ENCODE measurements at regions not wholly inside any gene's neighbourhood (a gene's known extent, or its start where the extent isn't known, plus 50 kb on each side); places are given as distances from the start of the nearest gene placed in this dataset.
A peak's percentile ranks its signal among the peaks of the same experiment; 100 is the strongest.

DNA sequence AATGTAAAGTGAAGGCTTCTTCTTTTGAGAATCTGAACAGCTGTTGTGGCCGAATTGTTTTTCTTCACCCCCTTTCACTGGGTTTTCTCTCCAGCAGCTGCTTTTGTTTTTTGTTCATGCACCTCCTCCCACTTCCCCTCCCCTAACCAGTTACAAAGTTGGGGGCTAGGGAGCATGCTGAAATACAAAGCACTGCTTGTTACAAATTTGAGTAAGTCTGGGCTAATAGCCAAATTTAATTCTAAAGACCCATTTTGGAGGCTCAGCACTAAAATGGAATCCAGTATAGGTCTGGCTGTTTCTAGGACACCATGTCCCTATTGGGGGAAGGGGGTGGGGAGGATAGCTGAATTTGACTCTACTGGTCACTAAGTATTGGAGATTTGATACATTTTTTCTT is 89.2 kb upstream of the GPM6B start:
- Histone ChIP-seq H3K9me3 (ENCODE audit: control insufficient read depth, insufficient read depth, low read length) (no peaks in the 10 kb centered on the region), H3K27me3 (ENCODE audit: control insufficient read depth, insufficient read depth, low read length) (no peaks in the 10 kb centered on the region), H3K27ac (ENCODE audit: low read depth, low read length) (no peak overlapping the region), H3K4me3 (ENCODE audit: low read depth, low read length) (no peak overlapping the region)
- CTCF ChIA-PET: no interaction called here
- no peak for DNase-seq (ENCODE audit: low read depth, low spot score)
- TF ChIP-seq, protein P1, sequence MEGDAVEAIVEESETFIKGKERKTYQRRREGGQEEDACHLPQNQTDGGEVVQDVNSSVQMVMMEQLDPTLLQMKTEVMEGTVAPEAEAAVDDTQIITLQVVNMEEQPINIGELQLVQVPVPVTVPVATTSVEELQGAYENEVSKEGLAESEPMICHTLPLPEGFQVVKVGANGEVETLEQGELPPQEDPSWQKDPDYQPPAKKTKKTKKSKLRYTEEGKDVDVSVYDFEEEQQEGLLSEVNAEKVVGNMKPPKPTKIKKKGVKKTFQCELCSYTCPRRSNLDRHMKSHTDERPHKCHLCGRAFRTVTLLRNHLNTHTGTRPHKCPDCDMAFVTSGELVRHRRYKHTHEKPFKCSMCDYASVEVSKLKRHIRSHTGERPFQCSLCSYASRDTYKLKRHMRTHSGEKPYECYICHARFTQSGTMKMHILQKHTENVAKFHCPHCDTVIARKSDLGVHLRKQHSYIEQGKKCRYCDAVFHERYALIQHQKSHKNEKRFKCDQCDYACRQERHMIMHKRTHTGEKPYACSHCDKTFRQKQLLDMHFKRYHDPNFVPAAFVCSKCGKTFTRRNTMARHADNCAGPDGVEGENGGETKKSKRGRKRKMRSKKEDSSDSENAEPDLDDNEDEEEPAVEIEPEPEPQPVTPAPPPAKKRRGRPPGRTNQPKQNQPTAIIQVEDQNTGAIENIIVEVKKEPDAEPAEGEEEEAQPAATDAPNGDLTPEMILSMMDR (IDR thresholded peaks at IDR 0.05; ENCODE audit: low read depth, low read length): no peak
- POLR2A ChIA-PET: no interaction called here

DNA sequence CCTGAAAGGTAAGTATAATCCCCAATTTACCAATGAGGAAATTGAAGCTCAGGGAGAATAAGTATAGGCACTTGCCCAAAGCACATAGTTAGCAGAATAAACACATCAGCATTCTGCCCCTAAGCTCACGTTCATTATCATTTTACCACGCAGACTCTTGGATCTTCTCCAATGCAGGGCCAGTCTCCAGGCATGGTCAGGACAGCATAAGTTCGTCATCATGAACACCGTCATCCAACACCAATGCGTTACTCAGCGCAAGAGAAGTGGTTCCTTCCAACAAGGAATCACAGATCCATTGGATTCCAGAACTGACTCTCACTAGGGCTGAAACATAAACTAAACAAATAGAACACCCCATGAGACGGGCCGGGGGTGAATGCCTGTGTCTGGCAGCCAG is 86.5 kb upstream of the GPM6B start:
- Histone ChIP-seq H3K9me3 (ENCODE audit: control insufficient read depth, insufficient read depth, low read length) (no peaks in the 10 kb centered on the region), H3K27me3 (ENCODE audit: control insufficient read depth, insufficient read depth, low read length) (no peaks in the 10 kb centered on the region), H3K27ac (ENCODE audit: low read depth, low read length) (no peak overlapping the region), H3K4me3 (ENCODE audit: low read depth, low read length) (no peak overlapping the region)
- ChIA-PET CTCF (no interaction called here), POLR2A (no interaction called here)
- TF ChIP-seq, protein P1 (IDR thresholded peaks at IDR 0.05; ENCODE audit: low read depth, low read length): no peak
- DNase-seq (ENCODE audit: low read depth, low spot score): peak; percentile 50

DNA sequence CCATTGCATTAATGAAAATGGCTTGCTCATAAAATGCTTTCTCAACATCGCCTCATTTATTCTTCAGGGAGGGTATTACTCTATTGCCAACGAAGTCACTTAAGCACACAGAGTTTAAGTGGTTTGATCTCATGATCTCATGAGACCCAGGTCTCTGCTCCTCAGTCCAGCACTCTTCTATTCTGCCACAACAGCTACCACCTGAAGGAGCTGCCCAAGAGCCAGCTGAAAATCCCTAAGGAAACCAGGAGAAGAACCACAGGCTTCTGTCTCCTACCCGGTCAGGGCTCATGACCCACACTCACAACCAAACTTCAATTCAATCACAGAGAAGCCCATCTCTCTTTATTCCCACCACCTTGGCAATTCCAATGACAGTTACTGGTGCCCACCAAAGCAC is 85.5 kb upstream of the GPM6B start:
- Histone ChIP-seq H3K9me3 (ENCODE audit: control insufficient read depth, insufficient read depth, low read length) (no peaks in the 10 kb centered on the region), H3K27me3 (ENCODE audit: control insufficient read depth, insufficient read depth, low read length) (no peaks in the 10 kb centered on the region), H3K4me3 (ENCODE audit: low read depth, low read length) (no peak overlapping the region), H3K27ac (ENCODE audit: low read depth, low read length) (no peak overlapping the region)
- ChIA-PET CTCF (no interaction called here), POLR2A (no interaction called here)
- TF ChIP-seq, protein P1 (IDR thresholded peaks at IDR 0.05; ENCODE audit: low read depth, low read length): no peak
- no peak for DNase-seq (ENCODE audit: low read depth, low spot score)

DNA sequence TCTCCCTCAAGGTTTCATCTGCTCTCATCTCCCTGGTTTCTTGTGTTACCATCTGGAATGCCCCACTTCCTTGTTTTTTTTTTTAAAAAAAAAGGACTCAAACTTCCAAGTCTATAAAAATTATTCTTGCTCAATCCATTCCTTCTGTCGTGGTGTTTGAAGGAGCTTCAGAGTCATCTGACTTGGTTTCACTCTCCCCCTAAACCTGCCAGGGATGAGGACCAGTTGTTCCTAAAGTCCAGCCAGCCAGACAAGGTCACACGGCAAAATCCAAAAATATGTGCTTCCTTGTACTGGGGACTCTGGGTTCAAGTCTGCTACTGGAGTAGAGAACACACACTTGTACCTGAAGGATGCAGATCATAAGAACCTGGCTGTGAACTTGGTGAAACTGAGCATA is 84.5 kb upstream of the GPM6B start:
- DNase-seq (ENCODE audit: low read depth, low spot score): no peak
- POLR2A ChIA-PET: no interaction called here
- Histone ChIP-seq H3K4me3 (ENCODE audit: low read depth, low read length) (no peak overlapping the region), H3K27me3 (ENCODE audit: control insufficient read depth, insufficient read depth, low read length) (no peaks in the 10 kb centered on the region), H3K9me3 (ENCODE audit: control insufficient read depth, insufficient read depth, low read length) (no peaks in the 10 kb centered on the region), H3K27ac (ENCODE audit: low read depth, low read length) (no peak overlapping the region)
- TF ChIP-seq, protein P1 (IDR thresholded peaks at IDR 0.05; ENCODE audit: low read depth, low read length): no peak
- CTCF ChIA-PET: no interaction called here

DNA sequence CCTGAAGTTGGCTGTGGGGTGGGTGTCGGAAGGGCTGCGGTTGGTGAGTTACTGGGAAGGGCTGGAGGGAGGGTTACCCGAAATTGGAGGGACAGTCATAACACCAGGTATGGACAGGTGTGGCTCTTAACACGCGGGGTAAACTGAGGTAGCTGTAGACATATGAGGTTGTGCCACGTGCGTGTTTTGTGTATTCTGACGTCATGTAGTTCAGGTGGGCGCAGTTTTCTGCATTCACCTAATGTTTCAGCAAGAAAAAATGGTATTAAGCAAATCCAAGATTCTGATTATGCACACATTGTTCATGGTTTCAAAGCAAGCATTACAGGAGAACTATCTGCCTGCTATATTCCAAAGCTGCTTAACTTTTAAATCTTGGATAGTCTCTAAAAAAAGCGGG is 83.5 kb upstream of the GPM6B start:
- DNase-seq (ENCODE audit: low read depth, low spot score): no peak
- POLR2A ChIA-PET: no interaction called here
- TF ChIP-seq, protein P1 (IDR thresholded peaks at IDR 0.05; ENCODE audit: low read depth, low read length): no peak
- CTCF ChIA-PET: no interaction called here
- no peaks in the 10 kb centered on the region for H3K27me3 ChIP-seq (ENCODE audit: control insufficient read depth, insufficient read depth, low read length)
- H3K9me3 ChIP-seq (ENCODE audit: control insufficient read depth, insufficient read depth, low read length): no peaks in the 10 kb centered on the region
- no peak overlapping the region for H3K4me3 ChIP-seq (ENCODE audit: low read depth, low read length)
- no peak overlapping the region for H3K27ac ChIP-seq (ENCODE audit: low read depth, low read length)

All from AG04450 (cell line).